GM23248 (cell line): ENCODE measurements at regions not wholly inside any gene's neighbourhood (a gene's known extent, or its start where the extent isn't known, plus 50 kb on each side); places are given as distances from the start of the nearest gene placed in this dataset.
"Not testable (repeated sequence)": the region's sequence is repeated elsewhere in the genome, so short reads cannot be mapped to it uniquely, and the experiment has no call there.

Experiments used
- DNase-seq: peaks from one replicate; pipeline ENCODE4 v3.0.0-alpha.2; 2015
- H2AFZ ChIP-seq: fragments of 200-600 bp; sonication (generic); 2 replicates; pipeline ENCODE4 v1.6.1; 2016; ENCODE audit warnings: antibody characterized with exemption
- H3F3A ChIP-seq: fragments of 200-600 bp; sonication (generic); 2 replicates; pipeline ENCODE4 v1.6.1; 2016; ENCODE audit warnings: mild to moderate bottlenecking, antibody characterized with exemption, mixed run types; ENCODE audit not compliant: insufficient read depth
- H3K27ac ChIP-seq: fragments of 200-600 bp; sonication (generic); 2 replicates; pipeline ENCODE4 v1.5.1; 2016; ENCODE audit warnings: mild to moderate bottlenecking
- H3K27me3 ChIP-seq: fragments of 200-600 bp; sonication (generic); replicated peaks from 2 replicates; pipeline ENCODE4 v1.6.1; 2016; ENCODE audit warnings: mild to moderate bottlenecking; ENCODE audit not compliant: insufficient read depth
- H3K36me3 ChIP-seq: fragments of 200-600 bp; sonication (generic); 2 replicates; pipeline ENCODE4 v1.6.1; 2016; ENCODE audit warnings: low read depth, mild to moderate bottlenecking
- H3K4me1 ChIP-seq: fragments of 200-600 bp; sonication (generic); 2 replicates; pipeline ENCODE4 v1.6.1; 2016; ENCODE audit warnings: mild to moderate bottlenecking; ENCODE audit not compliant: insufficient read depth
- H3K4me2 ChIP-seq: fragments of 200-600 bp; sonication (generic); one replicate; pipeline ENCODE4 v1.6.1; 2016; ENCODE audit warnings: mild to moderate bottlenecking; ENCODE audit not compliant: unreplicated experiment
- H3K4me3 ChIP-seq: fragments of 200-600 bp; sonication (generic); 2 replicates; pipeline ENCODE4 v1.5.1; 2016; ENCODE audit warnings: mild to moderate bottlenecking
- H3K79me2 ChIP-seq: fragments of 200-600 bp; sonication (generic); 2 replicates; pipeline ENCODE4 v1.6.1; 2016; ENCODE audit warnings: mild to moderate bottlenecking; ENCODE audit not compliant: insufficient read depth
- H3K9ac ChIP-seq: fragments of 200-600 bp; sonication (generic); 2 replicates; pipeline ENCODE4 v1.6.1; 2016; ENCODE audit warnings: mild to moderate bottlenecking
- H3K9me2 ChIP-seq: fragments of 200-600 bp; sonication (generic); 2 replicates; pipeline ENCODE4 v1.6.1; 2016; ENCODE audit warnings: mixed run types, mild to moderate bottlenecking, moderate library complexity; ENCODE audit not compliant: insufficient read depth
- H3K9me3 ChIP-seq: fragments of 200-600 bp; sonication (generic); one replicate; pipeline ENCODE4 v1.6.1; 2017; ENCODE audit warnings: low read depth
- H4K20me1 ChIP-seq: fragments of 200-600 bp; sonication (generic); 2 replicates; pipeline ENCODE4 v1.6.0; 2016; ENCODE audit not compliant: insufficient read depth
- EZH2 ChIP-seq: fragments of 200-600 bp; sonication (generic); IDR thresholded peaks from 2 replicates; pipeline ENCODE4 v1.6.1; 2018; ENCODE audit warnings: antibody characterized with exemption, mild to moderate bottlenecking; ENCODE audit not compliant: insufficient read depth, poor library complexity, severe bottlenecking
- EZH2phosphoT487 ChIP-seq: fragments of 200-600 bp; sonication (generic); IDR thresholded peaks from 2 replicates; pipeline ENCODE4 v1.6.1; 2018; ENCODE audit warnings: antibody characterized with exemption, moderate library complexity, mild to moderate bottlenecking, low read depth; ENCODE audit not compliant: insufficient read depth
- WGBS, 2 experiments: methylation state at CpG; one replicate each; pipeline ENCODE4 v1.1.6; 2015 to 2017; ENCODE audit warnings: low lambda C conversion rate in 2 of 2, low coverage in 1 of 2; ENCODE audit errors: missing lambda C conversion rate in 2 of 2; 5-methylcytosine and 5-hydroxymethylcytosine counted together
- in situ Hi-C: fragments of 300-500 bp; cut with MboI; formaldehyde crosslinking; loops from 2 replicates; pipeline ENCODE4 v1.15.0; 2020

- no peak overlapping the region for H3K4me2 ChIP-seq
- H3K27ac ChIP-seq: no peak overlapping the region
- H3K9me3 ChIP-seq: no peaks in the 10 kb centered on the region
- H3K4me1 ChIP-seq: 0 out of 2 replicates have a peak, but pooled peaks cover 3% of the 10 kb centered on the region
- H3K27me3 ChIP-seq: no peaks in the 10 kb centered on the region
- H4K20me1 ChIP-seq: no peaks in the 10 kb centered on the region
- WGBS, 2 experiments: 48 to 51% methylated on average over 6 of the region's 6 CpGs
- TF ChIP-seq EZH2phosphoT487 (no peak), EZH2 (no peak)
- in situ Hi-C loops: no loop called here
- H2AFZ ChIP-seq: no peak overlapping the region
- H3F3A ChIP-seq: no peaks in the 10 kb centered on the region; the same call in 1 of the 2 replicates
- no peak for DNase-seq
- peaks cover 24% of the 10 kb centered on the region; the same call in 1 of the 2 replicates for H3K36me3 ChIP-seq
- no peak overlapping the region for H3K9ac ChIP-seq
- peaks cover 35% of the 10 kb centered on the region for H3K79me2 ChIP-seq
- no peak overlapping the region for H3K4me3 ChIP-seq
- H3K9me2 ChIP-seq: no peaks in the 10 kb centered on the region
These were observed 50.0 kb upstream of the EMX2 start for GRCh38 chr10:117492504-117492903.

GRCh38 chr10:117488004-117488403, 54.5 kb upstream of the EMX2 start:
- H4K20me1 ChIP-seq: no peaks in the 10 kb centered on the region
- peaks cover 6% of the 10 kb centered on the region; the same call in 1 of the 2 replicates for H3K79me2 ChIP-seq
- H2AFZ ChIP-seq: no peak overlapping the region
- 0 out of 2 replicates have a peak, but pooled peaks cover 6% of the 10 kb centered on the region for H3F3A ChIP-seq
- DNase-seq: no peak
- no peak overlapping the region for H3K27ac ChIP-seq
- TF ChIP-seq EZH2phosphoT487: no peak
- TF ChIP-seq EZH2: no peak
- H3K9me3 ChIP-seq: no peaks in the 10 kb centered on the region
- H3K9ac ChIP-seq: no peak overlapping the region
- peaks cover 7% of the 10 kb centered on the region for H3K4me1 ChIP-seq
- WGBS, 2 experiments: 68 to 76% methylated on average over 7 of the region's 7 CpGs
- no peak overlapping the region for H3K4me2 ChIP-seq
- no peaks in the 10 kb centered on the region for H3K9me2 ChIP-seq
- H3K4me3 ChIP-seq: no peak overlapping the region
- in situ Hi-C loops: no loop called here
- H3K27me3 ChIP-seq: no peaks in the 10 kb centered on the region
- peaks cover 23% of the 10 kb centered on the region; the same call in 1 of the 2 replicates for H3K36me3 ChIP-seq

GRCh38 chr10:117486606-117487005, 55.9 kb upstream of the EMX2 start:
- Histone ChIP-seq H3K9ac (no peak overlapping the region), H3K36me3 (peaks cover 23% of the 10 kb centered on the region; the same call in 1 of the 2 replicates), H3K4me3 (no peak overlapping the region), H3K4me1 (peaks cover 16% of the 10 kb centered on the region), H2AFZ (no peak overlapping the region), H3K27me3 (no peaks in the 10 kb centered on the region), H3K9me3 (no peaks in the 10 kb centered on the region), H3K79me2 (no peaks in the 10 kb centered on the region), H3K27ac (no peak overlapping the region), H3K4me2 (no peak overlapping the region), H3F3A (0 out of 2 replicates have a peak, but pooled peaks cover 10% of the 10 kb centered on the region), H3K9me2 (no peaks in the 10 kb centered on the region), H4K20me1 (no peaks in the 10 kb centered on the region)
- in situ Hi-C loops: no loop called here
- 95 to 97% methylated on average over 4 of the region's 4 CpGs for WGBS, 2 experiments
- no peak for DNase-seq
- TF ChIP-seq EZH2 (no peak), EZH2phosphoT487 (no peak)

- H3K9ac ChIP-seq: no peak overlapping the region
- no peak for TF ChIP-seq EZH2phosphoT487
- TF ChIP-seq EZH2: no peak
- WGBS, 2 experiments: 14% methylated on average over 5 of the region's 5 CpGs
- peaks cover 21% of the 10 kb centered on the region for H3F3A ChIP-seq
- no peaks in the 10 kb centered on the region for H3K9me3 ChIP-seq
- no peaks in the 10 kb centered on the region for H3K27me3 ChIP-seq
- no peak overlapping the region for H3K4me2 ChIP-seq
- H4K20me1 ChIP-seq: no peaks in the 10 kb centered on the region
- no peaks in the 10 kb centered on the region for H3K79me2 ChIP-seq
- in situ Hi-C loops: no loop called here
- DNase-seq: peak; percentile 55
- peaks cover 28% of the 10 kb centered on the region for H3K4me1 ChIP-seq
- no peak overlapping the region for H3K4me3 ChIP-seq
- peaks cover 7% of the 10 kb centered on the region; the same call in 1 of the 2 replicates for H3K36me3 ChIP-seq
- no peak overlapping the region for H2AFZ ChIP-seq
- H3K27ac ChIP-seq: 0 out of 2 replicates have a peak overlapping the region, but pooled peaks have one; percentile 24
- no peaks in the 10 kb centered on the region for H3K9me2 ChIP-seq
These were observed 59.4 kb upstream of the EMX2 start for GRCh38 chr10:117483056-117483590.

- H3K27ac ChIP-seq, H3K4me2 ChIP-seq, in situ Hi-C loops, H3K4me3 ChIP-seq, H3K79me2 ChIP-seq, H3K27me3 ChIP-seq, H2AFZ ChIP-seq, H3K9me2 ChIP-seq, H3K36me3 ChIP-seq, DNase-seq, H3K9ac ChIP-seq, H3K9me3 ChIP-seq, H4K20me1 ChIP-seq: not testable (repeated sequence)
- 80 to 84% methylated on average over 6 of the region's 6 CpGs for WGBS, 2 experiments
- peaks cover 42% of the 10 kb centered on the region for H3F3A ChIP-seq
- peaks cover 50% of the 10 kb centered on the region for H3K4me1 ChIP-seq
These were observed 61.5 kb upstream of the EMX2 start for GRCh38 chr10:117481011-117481410.
